ENCODE measurements at regions not wholly inside any gene's neighbourhood (a gene's known extent, or its start where the extent isn't known, plus 50 kb on each side); places are given as distances from the start of the nearest gene placed in this dataset.

- in situ Hi-C loops (cut with HindIII; ENCODE audit: low sequenced_read_pairs) = no loop called here
Measured at GRCh38 chr14:38098074-38098836, 109.4 kb upstream of the SSTR1 start.

DNA sequence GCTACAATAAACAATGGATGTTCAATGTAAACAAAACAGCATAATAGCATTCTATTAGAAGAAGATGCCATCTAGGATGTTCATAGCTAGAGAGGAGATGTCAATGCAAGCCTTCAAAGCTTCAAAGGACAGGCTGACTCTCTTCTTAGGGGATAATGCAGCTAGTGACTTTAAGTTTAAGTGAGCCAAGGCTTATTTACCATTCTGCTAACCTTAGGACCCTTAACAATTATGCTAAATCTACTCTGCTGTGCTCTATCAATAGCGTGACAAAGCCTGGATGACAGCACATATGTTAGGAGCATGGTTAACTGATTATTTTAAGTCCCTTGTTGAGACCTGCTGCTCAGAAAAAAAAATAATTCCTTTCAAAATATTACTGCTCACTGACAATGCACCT, 106.0 kb upstream of the SSTR1 start:
- in situ Hi-C loops (cut with HindIII; ENCODE audit: low sequenced_read_pairs) = no loop called here

- in situ Hi-C loops (cut with HindIII; ENCODE audit: low sequenced_read_pairs) = no loop called here
Measured at GRCh38 chr14:38103542-38104225, 104.0 kb upstream of the SSTR1 start.

DNA sequence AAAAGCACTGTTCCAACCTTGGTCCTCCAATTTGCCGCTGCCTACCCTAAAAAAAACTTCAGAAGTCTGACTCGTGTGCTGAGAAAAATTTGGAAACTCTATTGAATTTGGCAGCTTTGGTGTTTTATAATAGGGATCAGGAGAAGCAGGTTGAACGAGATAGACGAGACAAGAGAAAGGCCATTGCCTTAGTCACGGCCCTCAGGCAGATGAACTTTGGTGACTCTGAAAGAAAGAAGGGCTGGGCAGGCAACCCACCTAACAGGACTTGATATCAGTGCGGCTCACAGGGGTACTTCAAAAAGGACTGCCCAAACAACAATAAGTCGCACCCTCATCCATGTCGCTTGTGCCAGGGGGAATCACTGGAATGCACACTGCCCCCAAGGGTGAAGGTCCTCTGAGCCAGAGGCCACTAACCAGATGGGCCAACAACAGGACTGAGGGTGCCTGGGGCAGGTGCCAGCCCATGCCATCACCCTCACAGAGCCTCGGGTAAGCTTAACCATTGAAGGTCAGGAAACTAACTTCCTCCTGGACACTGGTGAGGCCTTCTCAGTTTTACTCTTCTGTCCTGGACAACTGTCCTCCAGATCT, 102.5 kb upstream of the SSTR1 start:
- in situ Hi-C loops (cut with HindIII; ENCODE audit: low sequenced_read_pairs) = no loop called here

- in situ Hi-C loops (cut with HindIII; ENCODE audit: low sequenced_read_pairs) = no loop called here
Measured at GRCh38 chr14:38107216-38107631, 100.5 kb upstream of the SSTR1 start.

- in situ Hi-C loops (cut with HindIII; ENCODE audit: low sequenced_read_pairs) = no loop called here
Measured at GRCh38 chr14:38108681-38109080, 99.0 kb upstream of the SSTR1 start.

DNA sequence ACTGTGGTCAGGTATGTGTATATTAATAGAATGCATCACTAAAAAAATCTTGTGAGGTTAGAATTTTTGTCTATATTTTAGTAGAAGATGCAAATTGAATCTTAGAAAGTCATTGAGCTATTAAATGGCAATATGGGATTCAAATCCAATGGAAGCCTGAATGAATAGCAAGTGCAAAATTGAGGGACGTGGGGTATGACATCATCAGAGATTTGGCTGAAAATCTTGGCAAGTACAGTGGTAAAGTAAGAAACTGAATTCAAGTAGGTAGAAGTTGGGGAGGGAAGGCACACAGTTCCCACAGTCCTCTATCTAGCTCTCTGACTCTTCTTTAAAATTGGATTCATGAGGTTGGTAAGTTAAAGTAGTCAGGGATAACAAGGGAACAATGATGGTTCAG, 97.4 kb upstream of the SSTR1 start:
- in situ Hi-C loops (cut with HindIII; ENCODE audit: low sequenced_read_pairs) = no loop called here

DNA sequence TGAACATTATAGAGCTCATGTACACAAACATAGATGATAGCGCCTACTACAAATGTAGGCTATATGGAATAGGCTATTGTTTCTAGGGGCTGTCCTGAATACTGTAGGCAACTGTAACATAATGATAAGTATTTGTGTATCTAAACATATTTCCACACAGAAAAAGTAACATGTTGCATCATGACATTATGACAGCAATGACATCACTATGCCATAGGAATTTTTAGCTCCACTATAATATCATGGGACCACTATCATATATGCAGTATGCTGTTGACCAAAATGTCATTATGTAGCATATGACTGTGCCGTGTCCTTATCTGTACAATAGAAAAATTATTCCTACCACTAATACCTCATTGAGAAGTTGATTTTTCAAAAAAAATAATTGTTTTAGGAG, 96.7 kb upstream of the SSTR1 start:
- in situ Hi-C loops (cut with HindIII; ENCODE audit: low sequenced_read_pairs) = no loop called here

DNA sequence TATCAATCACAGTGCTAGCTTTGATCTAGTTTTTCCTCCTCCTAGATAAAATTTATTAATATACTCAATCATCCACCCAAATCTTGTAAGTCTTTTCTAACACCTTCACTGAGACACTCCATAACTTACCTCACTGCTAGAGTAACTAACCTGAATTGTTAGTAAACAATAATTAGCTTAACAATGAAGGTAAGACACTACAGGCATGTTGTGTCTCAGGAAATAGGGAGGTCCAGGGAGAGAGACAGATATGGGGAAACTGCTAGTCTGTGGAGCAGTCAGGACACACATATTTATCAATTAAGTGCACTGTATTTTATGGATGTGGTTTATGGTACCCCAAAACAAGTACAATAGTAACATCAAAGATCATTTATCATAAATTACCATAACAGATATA, 94.2 kb upstream of the SSTR1 start:
- in situ Hi-C loops (cut with HindIII; ENCODE audit: low sequenced_read_pairs) = no loop called here

GRCh38 chr14:38116895-38117294, 90.8 kb upstream of the SSTR1 start:
- in situ Hi-C loops (cut with HindIII; ENCODE audit: low sequenced_read_pairs) = no loop called here

- in situ Hi-C loops (cut with HindIII; ENCODE audit: low sequenced_read_pairs) = no loop called here
Measured at GRCh38 chr14:38120109-38120508, 87.6 kb upstream of the SSTR1 start.

GRCh38 chr14:38121320-38122020, 86.2 kb upstream of the SSTR1 start:
- in situ Hi-C loops (cut with HindIII; ENCODE audit: low sequenced_read_pairs) = no loop called here

DNA sequence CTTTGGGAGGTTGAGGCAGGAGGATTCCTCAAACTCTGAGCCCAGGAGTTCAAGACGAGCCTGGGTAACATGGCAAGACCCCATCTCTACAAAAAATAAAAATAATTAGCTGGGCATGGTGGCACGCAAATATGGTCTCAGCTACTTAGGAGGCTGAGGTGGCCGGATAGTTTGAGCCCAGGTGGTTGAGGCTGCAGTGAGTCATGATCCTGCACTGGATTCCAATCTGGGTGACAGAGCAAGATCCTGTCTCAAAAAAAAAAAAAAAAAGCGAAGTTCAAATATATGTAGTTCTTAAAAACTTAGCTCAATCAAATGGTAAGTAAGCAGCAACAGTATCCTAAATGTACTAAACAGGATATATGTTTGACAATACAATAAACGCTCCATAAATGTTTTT, 85.5 kb upstream of the SSTR1 start:
- in situ Hi-C loops (cut with HindIII; ENCODE audit: low sequenced_read_pairs) = no loop called here

- in situ Hi-C loops (cut with HindIII; ENCODE audit: low sequenced_read_pairs) = no loop called here
Measured at GRCh38 chr14:38124506-38124905, 83.2 kb upstream of the SSTR1 start.

DNA sequence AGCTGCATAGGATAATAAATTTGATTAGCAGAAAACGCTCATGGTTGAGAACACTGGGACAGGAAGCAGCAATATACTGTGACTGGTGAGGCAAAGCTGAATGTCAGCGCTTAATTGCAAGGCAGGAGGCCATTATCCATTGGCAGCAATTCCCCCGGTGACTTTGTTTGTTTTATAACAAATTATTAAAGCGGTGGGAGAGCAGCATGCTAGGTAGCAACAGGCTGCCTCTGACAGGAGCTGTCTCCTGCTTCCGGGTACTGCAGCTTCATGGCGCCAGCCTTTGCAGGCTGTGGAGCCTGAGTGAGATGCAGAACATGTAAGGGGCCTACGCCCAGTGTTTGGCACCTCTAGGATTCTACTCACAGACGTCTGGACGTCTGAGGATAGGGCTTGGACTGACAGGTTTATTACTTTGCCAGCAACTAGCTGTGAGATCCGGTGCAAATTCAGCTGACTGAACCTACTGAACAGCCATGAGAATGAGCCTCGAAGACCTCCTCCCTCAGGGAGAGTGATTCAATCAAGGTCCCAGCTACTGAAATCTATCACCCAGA, 82.1 kb upstream of the SSTR1 start:
- in situ Hi-C loops (cut with HindIII; ENCODE audit: low sequenced_read_pairs) = no loop called here

GRCh38 chr14:38127356-38127755, 80.3 kb upstream of the SSTR1 start:
- in situ Hi-C loops (cut with HindIII; ENCODE audit: low sequenced_read_pairs) = no loop called here

GRCh38 chr14:38127784-38128183, 79.9 kb upstream of the SSTR1 start:
- in situ Hi-C loops (cut with HindIII; ENCODE audit: low sequenced_read_pairs) = no loop called here

DNA sequence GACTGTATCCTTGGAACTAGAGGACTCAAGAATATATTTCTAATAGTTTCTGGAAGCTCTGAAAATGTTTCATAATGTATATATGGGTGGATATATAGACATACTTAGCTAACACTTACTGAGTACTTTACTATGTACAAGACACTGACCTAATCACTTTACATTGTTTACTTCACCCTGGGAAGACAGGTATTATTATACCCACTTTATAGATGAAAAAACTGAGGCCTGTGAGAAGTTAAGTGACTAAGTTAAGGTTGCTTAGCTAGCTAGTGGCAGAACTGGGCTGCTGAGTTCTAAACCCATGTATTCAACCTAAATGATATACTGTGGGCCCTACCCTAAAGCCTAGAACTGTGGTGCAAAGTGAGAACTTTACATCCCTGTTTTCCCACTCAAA, 79.1 kb upstream of the SSTR1 start:
- in situ Hi-C loops (cut with HindIII; ENCODE audit: low sequenced_read_pairs) = no loop called here

DNA sequence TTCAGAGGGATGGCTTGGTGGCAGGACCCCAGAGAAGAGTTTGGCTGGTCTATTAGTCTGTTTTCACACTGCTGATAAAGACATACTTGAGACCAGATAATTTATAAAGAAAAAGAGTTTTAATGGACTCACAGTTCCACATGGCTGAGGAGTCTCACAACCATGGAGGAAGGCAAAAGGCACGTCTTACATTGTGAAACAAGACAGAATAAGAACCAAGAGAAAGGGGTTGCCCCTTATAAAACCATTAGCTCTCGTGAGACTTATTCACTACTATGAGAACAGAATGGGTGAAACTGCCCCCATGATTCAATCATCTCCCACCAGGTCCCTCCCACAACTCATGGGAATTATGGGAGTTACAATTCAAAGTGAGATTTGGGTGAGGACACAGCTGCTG, 78.5 kb upstream of the SSTR1 start:
- in situ Hi-C loops (cut with HindIII; ENCODE audit: low sequenced_read_pairs) = no loop called here

DNA sequence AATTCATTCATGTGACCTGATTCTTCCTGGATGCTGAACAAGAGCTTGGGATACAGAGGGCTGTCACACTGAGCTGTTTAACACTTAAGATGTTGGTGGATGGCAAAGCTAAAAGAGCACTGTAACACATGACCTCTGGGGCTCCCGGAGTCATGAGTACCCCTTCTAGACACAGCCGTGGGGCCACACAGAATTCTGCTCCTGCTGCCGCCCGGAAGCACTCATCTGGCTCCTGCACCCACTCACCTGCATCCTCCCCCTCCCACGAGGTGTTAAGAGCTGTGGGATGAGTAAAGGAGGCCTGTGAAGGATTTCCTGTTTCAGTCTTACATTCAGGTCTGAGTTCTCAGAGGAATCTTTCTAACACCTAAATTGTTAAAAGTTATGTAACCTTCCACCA, 78.0 kb upstream of the SSTR1 start:
- in situ Hi-C loops (cut with HindIII; ENCODE audit: low sequenced_read_pairs) = no loop called here

- in situ Hi-C loops (cut with HindIII; ENCODE audit: low sequenced_read_pairs) = no loop called here
Measured at GRCh38 chr14:38134416-38135030, 73.2 kb upstream of the SSTR1 start.
